ENCODE measurements at regions not wholly inside any gene's neighbourhood (a gene's known extent, or its start where the extent isn't known, plus 50 kb on each side); places are given as distances from the start of the nearest gene placed in this dataset.

DNA sequence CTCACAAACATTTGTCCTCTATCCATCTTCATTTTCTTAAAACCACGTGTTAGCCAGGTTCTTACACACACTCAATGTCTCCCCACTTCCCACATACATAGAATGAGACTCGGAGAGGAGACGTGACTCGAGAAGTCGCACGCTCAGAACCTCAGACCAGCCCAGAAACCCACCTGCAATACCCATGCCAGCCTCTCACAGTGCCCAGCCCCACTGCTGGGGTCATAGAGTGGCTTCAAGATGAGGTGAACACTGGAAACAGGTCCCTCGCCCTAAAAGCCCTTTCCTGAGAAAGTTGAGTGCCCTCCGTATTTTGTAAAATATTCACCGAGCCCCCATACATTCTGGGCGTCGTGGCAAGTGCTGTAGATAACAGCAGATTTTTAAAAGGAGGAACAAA lies 487.4 kb downstream of the EIPR1 start:
- no peak for DNase-seq

- DNase-seq, result no peak
These were observed 488.0 kb downstream of the EIPR1 start for GRCh38 chr2:2889646-2890045.

DNA sequence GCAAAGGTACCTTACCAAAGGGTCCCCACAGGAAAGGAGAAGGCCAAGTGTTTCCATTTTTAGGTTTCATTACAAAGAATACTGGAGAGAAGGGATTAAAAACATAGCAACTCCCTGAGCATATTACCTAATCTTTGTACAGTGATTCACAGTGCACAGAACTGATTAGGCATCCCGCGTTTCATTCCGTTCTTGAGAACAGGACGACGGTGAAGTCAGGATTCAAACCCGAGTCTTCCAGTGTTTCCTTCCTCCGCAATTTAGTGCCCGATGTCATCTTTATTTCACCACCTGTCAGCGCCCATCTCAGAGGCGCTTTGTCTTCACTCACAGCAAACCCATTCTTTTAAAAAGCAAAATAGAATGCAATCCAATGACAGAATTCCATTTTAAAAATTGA lies 488.5 kb downstream of the EIPR1 start:
- DNase-seq, result no peak

- DNase-seq, result no peak
These were observed 489.7 kb downstream of the EIPR1 start for GRCh38 chr2:2887772-2888387.

GRCh38 chr2:2886922-2887321 lies 490.7 kb downstream of the EIPR1 start:
- no peak for DNase-seq

- DNase-seq, result no peak
These were observed 496.1 kb downstream of the EIPR1 start for GRCh38 chr2:2881499-2881898.

DNA sequence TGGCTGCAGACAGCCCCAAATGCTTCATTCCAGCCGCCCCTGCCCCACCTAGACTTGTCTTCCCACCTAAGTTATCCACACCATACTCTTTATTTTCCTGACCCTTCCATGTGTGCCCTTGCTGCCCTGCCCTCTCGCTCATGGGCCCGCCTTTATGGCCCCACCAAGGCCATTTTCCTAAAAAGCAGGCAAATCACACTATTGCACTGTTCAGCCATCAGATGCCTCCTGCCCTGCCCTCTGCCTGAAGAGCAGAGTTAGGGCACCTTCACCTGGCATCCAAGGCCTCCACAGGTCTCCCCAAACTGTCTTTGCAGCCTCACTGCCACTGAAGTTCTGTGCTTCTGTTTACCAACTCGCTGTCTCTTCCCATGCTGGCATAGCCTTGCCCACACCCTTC lies 496.7 kb downstream of the EIPR1 start:
- no peak for DNase-seq

DNA sequence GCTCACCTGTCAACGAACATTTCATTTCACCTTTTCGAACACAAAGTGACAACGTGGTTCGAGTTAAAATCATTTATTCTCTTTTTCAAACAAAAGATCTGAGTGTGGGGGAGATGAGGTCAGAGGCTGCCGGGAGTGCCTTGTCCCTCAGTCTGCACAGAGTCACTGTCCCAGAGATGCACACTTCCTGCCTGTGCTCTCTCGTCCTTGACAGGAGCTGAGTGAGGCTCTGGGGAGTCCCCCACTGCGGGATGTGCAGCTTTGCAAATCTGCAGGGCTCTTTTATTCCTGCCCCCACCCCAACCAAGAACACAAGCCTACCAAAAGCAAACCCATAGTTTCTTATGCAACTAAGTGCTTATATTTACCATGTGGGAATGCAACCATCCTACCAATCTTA lies 497.8 kb downstream of the EIPR1 start:
- no peak for DNase-seq

- no peak for DNase-seq
These were observed 498.5 kb downstream of the EIPR1 start for GRCh38 chr2:2879071-2879470.

DNA sequence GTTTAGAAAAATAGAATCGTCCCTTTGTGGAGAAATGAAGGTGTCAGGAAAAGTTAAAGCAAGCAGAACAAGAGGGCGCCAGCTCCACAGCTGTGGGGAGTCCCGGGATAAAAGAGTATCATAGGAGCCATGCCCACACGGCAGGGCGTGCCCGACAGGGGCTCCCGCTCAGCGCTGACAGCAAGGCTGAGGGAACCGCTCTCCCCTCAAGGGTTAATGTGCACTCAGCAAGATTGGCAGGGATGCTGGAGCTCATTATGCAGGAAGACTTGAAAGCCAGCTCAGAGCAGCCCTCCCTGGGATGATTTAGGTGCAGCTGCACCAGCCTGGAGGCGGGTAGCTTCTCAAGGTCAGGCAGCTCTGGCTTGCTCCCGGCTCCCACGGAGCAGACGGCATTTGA lies 500.2 kb downstream of the EIPR1 start:
- DNase-seq, result no peak

GRCh38 chr2:2876331-2877221 lies 501.0 kb downstream of the EIPR1 start:
- DNase-seq, result no peak

DNA sequence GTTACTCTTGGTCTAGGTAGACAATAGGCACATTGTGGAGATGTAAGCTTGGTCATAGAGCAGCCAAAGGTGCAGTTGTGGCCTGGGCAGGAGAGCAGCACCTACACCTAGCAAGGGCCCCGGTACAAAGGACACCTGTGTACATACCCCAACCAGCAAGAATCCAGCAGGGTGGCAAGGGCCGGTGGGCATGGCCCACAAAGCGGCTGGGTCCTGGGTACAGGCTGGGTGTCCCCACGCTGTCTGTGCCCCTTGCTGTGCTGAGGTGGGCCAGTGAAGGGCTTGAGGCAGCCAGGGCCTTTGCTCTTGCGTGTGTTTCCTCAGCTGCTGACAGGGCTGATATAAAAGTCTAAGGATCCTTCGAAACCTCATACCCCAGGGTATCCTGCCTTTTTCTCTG lies 501.8 kb downstream of the EIPR1 start:
- no peak for DNase-seq

DNA sequence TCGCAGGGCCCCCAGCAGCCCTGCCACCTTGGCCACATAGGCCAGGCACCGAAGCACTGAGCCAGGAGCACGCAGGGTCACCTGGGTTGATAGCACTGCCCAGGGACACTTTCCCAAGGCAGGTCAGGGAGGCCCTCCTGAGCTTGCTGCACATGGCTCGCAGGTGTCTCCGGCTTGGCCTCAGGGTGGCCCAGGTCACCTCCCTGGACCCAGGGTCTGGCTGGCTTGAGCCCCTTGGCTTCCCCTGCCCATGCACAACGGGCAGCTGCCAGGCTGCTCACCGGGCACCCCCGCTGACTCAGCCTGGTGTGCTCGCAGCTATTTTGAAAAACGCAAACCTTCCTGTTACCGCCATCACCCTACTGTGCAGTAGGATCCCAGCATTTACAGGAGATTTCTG lies 502.3 kb downstream of the EIPR1 start:
- no peak for DNase-seq

DNA sequence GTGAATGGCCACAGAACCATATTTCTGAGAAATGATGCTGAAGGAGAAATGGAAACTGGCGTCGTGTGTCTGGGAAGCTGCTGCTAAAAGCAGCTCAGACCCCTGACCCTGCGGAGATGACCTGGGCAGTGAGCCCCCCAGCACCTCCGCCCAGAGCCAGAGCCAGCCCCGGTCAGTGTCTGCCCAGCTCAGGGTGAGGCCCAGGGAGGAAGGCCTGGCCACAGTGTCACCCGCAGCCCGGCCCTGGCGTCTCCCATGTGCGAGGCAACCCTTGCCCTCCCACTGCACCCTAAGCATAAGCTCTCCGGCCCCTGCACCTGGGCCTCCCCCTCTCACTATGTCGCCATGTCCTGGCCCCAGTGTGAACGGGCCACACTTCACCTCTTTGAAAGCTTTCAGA lies 502.8 kb downstream of the EIPR1 start:
- no peak for DNase-seq

- no peak for DNase-seq
These were observed 503.3 kb downstream of the EIPR1 start for GRCh38 chr2:2874341-2874740.

DNA sequence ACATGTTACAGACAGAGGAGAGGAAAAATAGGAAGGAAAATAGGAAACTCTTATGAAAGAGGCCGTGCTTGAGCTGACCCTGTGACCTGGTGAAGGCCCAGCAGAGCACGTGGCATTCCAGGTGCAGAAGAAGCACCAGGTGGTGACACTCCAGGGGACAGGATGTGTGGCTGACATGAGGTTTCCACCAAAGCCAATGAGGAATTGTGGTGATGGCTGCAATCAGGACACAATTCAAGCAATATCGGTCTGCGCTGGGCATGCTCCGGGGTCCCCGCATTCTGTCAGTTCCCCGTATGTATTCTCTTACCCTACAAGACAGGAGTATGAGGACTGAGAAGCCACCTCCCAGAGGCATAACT lies 504.2 kb downstream of the EIPR1 start:
- no peak for DNase-seq

DNA sequence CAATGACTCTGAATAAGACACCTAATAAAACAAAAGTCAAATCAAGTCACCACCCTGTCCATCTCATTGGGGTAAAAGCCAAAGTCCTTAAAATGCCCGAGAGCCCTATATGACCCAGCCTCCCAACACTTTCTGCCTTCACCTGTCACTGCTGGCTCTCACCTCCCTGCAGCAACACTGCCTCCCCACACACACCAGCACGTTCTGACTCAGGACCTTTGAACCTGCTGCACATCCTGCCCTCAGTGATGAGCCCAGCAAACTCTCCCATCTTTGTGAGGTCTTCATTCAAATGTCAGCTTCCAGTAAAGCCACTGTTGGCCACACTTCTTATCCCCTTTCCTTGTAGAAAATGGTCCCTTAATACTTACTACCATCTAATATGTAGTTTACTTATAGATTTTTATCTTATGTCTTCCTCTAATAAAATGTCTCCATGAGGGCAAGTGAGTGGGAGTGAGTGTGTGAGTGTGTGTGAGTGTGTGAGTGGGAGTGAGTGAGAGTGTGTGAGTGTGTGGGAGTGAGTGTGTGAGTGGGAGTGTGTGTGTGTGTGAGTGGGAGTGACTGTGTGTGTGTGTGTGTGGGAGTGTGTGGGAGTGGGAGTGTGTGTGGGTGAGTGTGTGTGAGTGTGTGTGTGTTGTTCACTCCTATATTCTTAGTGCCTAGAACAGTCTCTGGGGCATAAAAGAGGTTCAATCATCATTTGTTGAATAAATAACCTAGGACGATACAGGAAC lies 504.7 kb downstream of the EIPR1 start:
- peak; percentile 6 for DNase-seq

- no peak for DNase-seq
These were observed 505.4 kb downstream of the EIPR1 start for GRCh38 chr2:2872309-2872617.

DNA sequence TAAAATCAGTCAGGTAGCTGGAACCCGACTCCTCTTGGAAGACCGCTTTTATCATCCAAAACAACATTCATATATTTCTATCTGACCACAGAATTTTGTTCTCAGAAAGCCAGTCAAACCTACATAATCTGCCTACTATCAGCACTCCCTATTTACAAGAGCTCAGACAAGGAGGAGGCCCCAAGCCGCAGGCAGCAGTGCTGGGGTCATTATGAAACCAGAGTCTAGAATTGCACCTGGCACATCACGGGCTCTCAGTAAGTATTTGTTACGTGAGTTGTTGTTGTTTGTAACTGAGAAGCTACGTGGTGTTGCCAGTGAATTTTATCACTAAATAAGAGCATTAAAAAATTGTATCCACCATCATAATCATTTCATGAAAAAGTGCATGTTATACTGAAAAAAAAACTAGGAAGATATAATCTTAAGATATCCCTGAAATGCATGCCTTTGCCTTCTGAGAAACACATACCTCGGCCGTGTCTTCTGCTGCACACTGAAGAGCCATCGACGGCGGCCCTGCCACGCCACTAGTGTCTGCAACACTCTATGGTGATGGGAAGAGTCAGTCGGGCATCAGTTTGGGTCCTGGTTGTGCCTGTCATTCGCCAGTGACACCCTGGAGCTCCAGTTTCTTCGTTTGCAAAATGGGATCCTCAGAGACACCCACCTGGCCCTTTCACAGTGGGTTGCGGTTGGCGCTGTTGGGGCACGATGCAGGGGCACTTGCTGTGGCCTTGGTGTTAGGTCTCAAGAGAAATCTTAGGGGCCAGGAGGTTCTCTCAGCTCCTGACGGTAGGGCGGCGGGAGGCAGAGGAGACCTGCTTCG lies 505.9 kb downstream of the EIPR1 start:
- no peak for DNase-seq

- no peak for DNase-seq
These were observed 507.5 kb downstream of the EIPR1 start for GRCh38 chr2:2870106-2870505.

- no peak for DNase-seq
These were observed 508.1 kb downstream of the EIPR1 start for GRCh38 chr2:2869553-2869952.

- DNase-seq, result no peak
These were observed 509.5 kb downstream of the EIPR1 start for GRCh38 chr2:2868085-2868484.

DNA sequence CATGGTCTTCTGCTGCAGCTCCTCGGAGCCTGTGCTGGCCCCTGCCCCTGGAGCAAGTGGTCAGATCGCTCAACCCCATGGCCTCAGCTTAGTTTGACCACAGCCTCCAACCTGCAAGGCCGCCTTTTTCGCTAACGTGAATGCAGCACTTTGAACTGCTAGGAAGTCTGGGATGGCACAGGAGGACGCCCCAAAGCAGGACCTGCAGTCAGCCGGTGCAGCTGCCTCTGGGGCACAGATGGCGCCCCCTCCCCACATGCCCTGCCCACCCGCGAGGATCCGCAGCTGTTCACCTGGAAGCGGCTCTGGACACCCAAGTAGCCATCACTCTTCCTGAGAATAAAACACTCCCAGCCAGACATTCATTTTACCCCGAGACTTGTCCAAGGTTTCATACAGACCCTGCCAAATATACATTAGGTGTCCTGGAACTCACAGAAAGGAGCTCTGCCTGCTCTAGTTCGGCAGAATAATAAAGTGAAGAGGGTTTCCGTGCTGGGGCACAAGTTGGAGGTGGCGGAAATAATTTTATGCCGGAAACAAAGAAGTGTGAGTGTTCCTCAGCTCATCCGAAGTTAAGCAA lies 510.1 kb downstream of the EIPR1 start:
- DNase-seq, result no peak
